Testis (tissue), 2 donors: ENCODE measurements at regions not wholly inside any gene's neighbourhood (a gene's known extent, or its start where the extent isn't known, plus 50 kb on each side); places are given as distances from the start of the nearest gene placed in this dataset.

Experiments used
- DNase-seq: peaks from one replicate; pipeline ENCODE4 v3.0.0-alpha.2; 2019
- H3K27ac ChIP-seq, 2 donors: fragments of 200-600 bp; sonication (generic); one replicate each; pipeline ENCODE4 v1.5.1; 2019
- H3K27me3 ChIP-seq: fragments of 200-600 bp; sonication (generic); one replicate; pipeline ENCODE4 v1.5.1; 2019
- H3K36me3 ChIP-seq: fragments of 200-600 bp; sonication (generic); one replicate; pipeline ENCODE4 v1.5.1; 2017; ENCODE audit warnings: low read depth; ENCODE audit errors: missing control alignments
- H3K4me1 ChIP-seq: fragments of 200-600 bp; sonication (generic); one replicate; pipeline ENCODE4 v1.5.1; 2019
- H3K4me3 ChIP-seq, 2 donors: fragments of 200-600 bp; sonication (generic); one replicate each; pipeline ENCODE4 v1.5.1; 2017 to 2019
- H3K9me3 ChIP-seq: fragments of 200-600 bp; sonication (generic); one replicate; pipeline ENCODE4 v1.5.1; 2017
- CTCF ChIP-seq, 3 experiments: fragments of 450-650 bp in 2 of 3; fragments of 200-600 bp in 1 of 3; sonication (generic) in 1 of 3; IDR thresholded peaks; one replicate each; pipeline ENCODE4 v1.5.1; 2016 to 2019; ENCODE audit warnings: antibody characterized with exemption in 3 of 3, mild to moderate bottlenecking in 2 of 3, moderate library complexity in 1 of 3
- POLR2A ChIP-seq: fragments of 450-650 bp; IDR thresholded peaks from one replicate; pipeline ENCODE4 v1.6.1; 2017; ENCODE audit warnings: antibody characterized with exemption, mild to moderate bottlenecking, moderate library complexity
- WGBS, 2 donors: methylation state at CpG; one replicate each; pipeline ENCODE4 v1.1.5; 2018; 5-methylcytosine and 5-hydroxymethylcytosine counted together
- intact Hi-C: fragments of 100-400 bp; cut with DNase I; formaldehyde crosslinking; loops from one replicate; pipeline ENCODE4 v1.15.1; 2023; ENCODE audit warnings: low total_unique reads

- TF ChIP-seq CTCF (IDR thresholded peaks at IDR 0.05) (no peak), POLR2A (no peak)
- Histone ChIP-seq H3K36me3 (no peaks in the 10 kb centered on the region), H3K4me1 (no peaks in the 10 kb centered on the region), H3K27me3 (no peaks in the 10 kb centered on the region), H3K27ac (no peak overlapping the region), H3K4me3 (no peak overlapping the region), H3K9me3 (no peaks in the 10 kb centered on the region)
- intact Hi-C loops = no loop called here
- WGBS, 2 donors = 84 to 90% methylated on average over 4 of the region's 4 CpGs
- no peak for DNase-seq
Measured at GRCh38 chr15:26144836-26145235, 281.7 kb upstream of the ATP10A start.

GRCh38 chr15:26143221-26143620, 280.1 kb upstream of the ATP10A start:
- Histone ChIP-seq H3K27me3 (no peaks in the 10 kb centered on the region), H3K36me3 (no peaks in the 10 kb centered on the region), H3K27ac (no peak overlapping the region), H3K4me3 (no peak overlapping the region), H3K4me1 (no peaks in the 10 kb centered on the region), H3K9me3 (no peaks in the 10 kb centered on the region)
- TF ChIP-seq POLR2A (no peak), CTCF (IDR thresholded peaks at IDR 0.05) (no peak)
- DNase-seq = no peak
- 93 to 95% methylated on average over 1 of the region's 1 CpG for WGBS, 2 donors
- intact Hi-C loops = no loop called here

- Histone ChIP-seq H3K36me3 (no peaks in the 10 kb centered on the region), H3K27ac (no peak overlapping the region), H3K4me3 (no peak overlapping the region), H3K4me1 (no peaks in the 10 kb centered on the region), H3K27me3 (no peaks in the 10 kb centered on the region), H3K9me3 (no peaks in the 10 kb centered on the region)
- intact Hi-C loops = no loop called here
- no peak for TF ChIP-seq CTCF (IDR thresholded peaks at IDR 0.05)
- no peak for TF ChIP-seq POLR2A
- WGBS, 2 donors = 63 to 65% methylated on average over 11 of the region's 11 CpGs
- DNase-seq = no peak
Measured at GRCh38 chr15:26134812-26135211, 271.7 kb upstream of the ATP10A start.

- no peak for TF ChIP-seq CTCF (IDR thresholded peaks at IDR 0.05)
- no peak for TF ChIP-seq POLR2A
- Histone ChIP-seq H3K9me3 (no peaks in the 10 kb centered on the region), H3K36me3 (no peaks in the 10 kb centered on the region), H3K4me3 (no peak overlapping the region), H3K27me3 (no peaks in the 10 kb centered on the region), H3K27ac (no peak overlapping the region), H3K4me1 (no peaks in the 10 kb centered on the region)
- no peak for DNase-seq
- WGBS, 2 donors = 88% methylated on average over 5 of the region's 5 CpGs
- intact Hi-C loops = no loop called here
Measured at GRCh38 chr15:26134152-26134551, 271.0 kb upstream of the ATP10A start.

- TF ChIP-seq CTCF (IDR thresholded peaks at IDR 0.05) = no peak
- no peak for TF ChIP-seq POLR2A
- no peaks in the 10 kb centered on the region for H3K27me3 ChIP-seq
- H3K27ac ChIP-seq = no peak overlapping the region
- 76 to 82% methylated on average over 3 of the region's 3 CpGs for WGBS, 2 donors
- intact Hi-C loops = no loop called here
- no peak for DNase-seq
- no peaks in the 10 kb centered on the region for H3K4me1 ChIP-seq
- no peak overlapping the region for H3K4me3 ChIP-seq
- H3K36me3 ChIP-seq = no peaks in the 10 kb centered on the region
- no peaks in the 10 kb centered on the region for H3K9me3 ChIP-seq
Measured at GRCh38 chr15:26132811-26133210, 269.7 kb upstream of the ATP10A start.
